ENCODE measurements at regions not wholly inside any gene's neighbourhood (a gene's known extent, or its start where the extent isn't known, plus 50 kb on each side); places are given as distances from the start of the nearest gene placed in this dataset.

GRCh38 chr9:17057729-17058128 lies 77.1 kb upstream of the CNTLN start:
- CTCF ChIA-PET (ENCODE audit: unreplicated experiment): no interaction called here
- Histone ChIP-seq H3K4me2 (ENCODE audit: low read length) (no peak overlapping the region), H3K27ac (ENCODE audit: low read depth, low read length, poor library complexity, severe bottlenecking) (no peak overlapping the region), H2AFZ (ENCODE audit: low read length) (no peak overlapping the region), H3K4me1 (ENCODE audit: insufficient read depth, low read length, poor library complexity, severe bottlenecking) (no peaks in the 10 kb centered on the region), H3K9me2 (ENCODE audit: insufficient read depth, low read length) (no peaks in the 10 kb centered on the region), H3K9me3 (ENCODE audit: low read length) (no peaks in the 10 kb centered on the region), H3K79me2 (ENCODE audit: insufficient read depth, low read depth, low read length) (no peaks in the 10 kb centered on the region), H3K36me3 (ENCODE audit: insufficient read depth, low read length) (no peaks in the 10 kb centered on the region), H3K4me3 (ENCODE audit: low read depth, low read length, poor library complexity, severe bottlenecking) (no peak overlapping the region), H4K20me1 (ENCODE audit: insufficient read depth, low read length) (no peaks in the 10 kb centered on the region)
- BruUV-seq (replicated peaks): no TSS peak
- POLR2A ChIA-PET: interaction anchor here (0.6 kb wide), 1 partner anchor 167 kb away, joined by 3 read pairs; no protein-coding TSS in a partner anchor
- intact Hi-C loops (cut with micrococcal nuclease; ENCODE audit: unreplicated experiment): no loop called here
- no peak for DNase-seq (ENCODE audit: low spot score)
- TF ChIP-seq EZH2phosphoT487 (IDR thresholded peaks at IDR 0.05; ENCODE audit: borderline replicate concordance, low read depth, low read length) (no peak), CTCF (conservative IDR thresholded peaks at IDR 0.05; ENCODE audit: low read length) (no peak)

GRCh38 chr9:17052626-17053025 lies 82.2 kb upstream of the CNTLN start:
- no peak for DNase-seq (ENCODE audit: low spot score)
- ChIA-PET CTCF (ENCODE audit: unreplicated experiment) (no interaction called here), POLR2A (interaction anchor here (0.5 to 0.7 kb wide), 3 partner anchors 12 to 1006 kb away, joined by 3 to 4 read pairs (median 3); no protein-coding TSS in a partner anchor)
- Histone ChIP-seq H3K4me3 (ENCODE audit: low read depth, low read length, poor library complexity, severe bottlenecking) (no peak overlapping the region), H3K36me3 (ENCODE audit: insufficient read depth, low read length) (no peaks in the 10 kb centered on the region), H4K20me1 (ENCODE audit: insufficient read depth, low read length) (no peaks in the 10 kb centered on the region), H3K9me2 (ENCODE audit: insufficient read depth, low read length) (no peaks in the 10 kb centered on the region), H3K79me2 (ENCODE audit: insufficient read depth, low read depth, low read length) (no peaks in the 10 kb centered on the region), H3K9me3 (ENCODE audit: low read length) (no peaks in the 10 kb centered on the region), H2AFZ (ENCODE audit: low read length) (no peak overlapping the region), H3K4me2 (ENCODE audit: low read length) (no peak overlapping the region), H3K27ac (ENCODE audit: low read depth, low read length, poor library complexity, severe bottlenecking) (no peak overlapping the region), H3K4me1 (ENCODE audit: insufficient read depth, low read length, poor library complexity, severe bottlenecking) (no peaks in the 10 kb centered on the region)
- TF ChIP-seq CTCF (conservative IDR thresholded peaks at IDR 0.05; ENCODE audit: low read length) (no peak), EZH2phosphoT487 (IDR thresholded peaks at IDR 0.05; ENCODE audit: borderline replicate concordance, low read depth, low read length) (no peak)
- no TSS peak for BruUV-seq (replicated peaks)
- intact Hi-C loops (cut with micrococcal nuclease; ENCODE audit: unreplicated experiment): no loop called here

- no peaks in the 10 kb centered on the region for H3K79me2 ChIP-seq (ENCODE audit: insufficient read depth, low read depth, low read length)
- TF ChIP-seq CTCF (conservative IDR thresholded peaks at IDR 0.05; ENCODE audit: low read length): no peak
- TF ChIP-seq EZH2phosphoT487 (IDR thresholded peaks at IDR 0.05; ENCODE audit: borderline replicate concordance, low read depth, low read length): no peak
- no peaks in the 10 kb centered on the region for H3K9me3 ChIP-seq (ENCODE audit: low read length)
- H3K36me3 ChIP-seq (ENCODE audit: insufficient read depth, low read length): no peaks in the 10 kb centered on the region
- H3K4me3 ChIP-seq (ENCODE audit: low read depth, low read length, poor library complexity, severe bottlenecking): no peak overlapping the region
- no peaks in the 10 kb centered on the region for H3K9me2 ChIP-seq (ENCODE audit: insufficient read depth, low read length)
- H3K27ac ChIP-seq (ENCODE audit: low read depth, low read length, poor library complexity, severe bottlenecking): no peak overlapping the region
- no peaks in the 10 kb centered on the region for H3K4me1 ChIP-seq (ENCODE audit: insufficient read depth, low read length, poor library complexity, severe bottlenecking)
- ChIA-PET CTCF (ENCODE audit: unreplicated experiment) (no interaction called here), POLR2A (interaction anchor here (0.7 kb wide), 1 partner anchor 126 kb away, joined by 8 read pairs; no protein-coding TSS in a partner anchor)
- no peak for DNase-seq (ENCODE audit: low spot score)
- H3K4me2 ChIP-seq (ENCODE audit: low read length): no peak overlapping the region
- intact Hi-C loops (cut with micrococcal nuclease; ENCODE audit: unreplicated experiment): no loop called here
- H2AFZ ChIP-seq (ENCODE audit: low read length): no peak overlapping the region
- BruUV-seq (replicated peaks): no TSS peak
- H4K20me1 ChIP-seq (ENCODE audit: insufficient read depth, low read length): no peaks in the 10 kb centered on the region
Measured at GRCh38 chr9:17045381-17045940, 89.4 kb upstream of the CNTLN start.

Data from OCI-LY7 (cell line).